MCF 10A (cell line): ENCODE measurements at regions not wholly inside any gene's neighbourhood (a gene's known extent, or its start where the extent isn't known, plus 50 kb on each side); places are given as distances from the start of the nearest gene placed in this dataset.

Experiments used
- BruUV-seq: library from RNA; stranded (reverse); fragments of 400-500 nt; replicated peaks from 2 replicates; lab custom pipeline; 2021; lab: Mats Ljungman, UMichigan
- CTCF ChIA-PET: fragments of 300-600 bp; sonication (Branson Sonifier 250); formaldehyde crosslinking; extraction: SDS; loops from one replicate; lab custom pipeline; 2021; ENCODE audit warnings: antibody characterized with exemption, inconsistent platforms; lab: Yijun Ruan, JAX
- POLR2A ChIA-PET: fragments of 300-600, 350-650 bp; sonication (Branson Sonifier 250); formaldehyde crosslinking; extraction: SDS; loops from one replicate; lab custom pipeline; 2020; ENCODE audit warnings: antibody characterized with exemption, inconsistent platforms; lab: Yijun Ruan, JAX
- DNase-seq: peaks from one replicate; pipeline ENCODE4 v3.0.0-alpha.2; 2018; ENCODE audit not compliant: unreplicated experiment
- H3K27ac Mint-ChIP-seq: one replicate; pipeline ENCODE4 v1.8.0; 2022; ENCODE audit warnings: mild to moderate bottlenecking, low read depth, mixed read lengths; ENCODE audit not compliant: unreplicated experiment
- H3K27me3 Mint-ChIP-seq: one replicate; pipeline ENCODE4 v1.8.0; 2022; ENCODE audit warnings: mixed read lengths; ENCODE audit not compliant: insufficient read depth, unreplicated experiment
- H3K36me3 Mint-ChIP-seq: one replicate; pipeline ENCODE4 v1.8.0; 2022; ENCODE audit warnings: mild to moderate bottlenecking, moderate library complexity, mixed read lengths; ENCODE audit not compliant: insufficient read depth, unreplicated experiment
- H3K4me1 Mint-ChIP-seq: one replicate; pipeline ENCODE4 v1.8.0; 2022; ENCODE audit warnings: mixed read lengths; ENCODE audit not compliant: insufficient read depth, unreplicated experiment
- H3K4me3 Mint-ChIP-seq: one replicate; pipeline ENCODE4 v1.8.0; 2022; ENCODE audit warnings: mild to moderate bottlenecking, moderate library complexity, mixed read lengths; ENCODE audit not compliant: unreplicated experiment
- H3K9me3 Mint-ChIP-seq: one replicate; pipeline ENCODE4 v1.8.0; 2022; ENCODE audit warnings: mixed read lengths; ENCODE audit not compliant: unreplicated experiment
- intact Hi-C: fragments of 100-400 bp; cut with micrococcal nuclease; formaldehyde crosslinking; loops from 2 replicates; pipeline ENCODE4 v1.14.1; 2022
- TF ChIP-seq, protein P1 (sequence below): fragments of 200-600 bp; IDR thresholded peaks from one replicate; pipeline ENCODE4 v1.8.0; 2022; ENCODE audit warnings: antibody characterized with exemption, mild to moderate bottlenecking; ENCODE audit not compliant: unreplicated experiment

GRCh38 chr3:181354140-181354539 lies 357.6 kb upstream of the SOX2 start:
- POLR2A ChIA-PET, result no interaction called here
- TF ChIP-seq, protein P1, sequence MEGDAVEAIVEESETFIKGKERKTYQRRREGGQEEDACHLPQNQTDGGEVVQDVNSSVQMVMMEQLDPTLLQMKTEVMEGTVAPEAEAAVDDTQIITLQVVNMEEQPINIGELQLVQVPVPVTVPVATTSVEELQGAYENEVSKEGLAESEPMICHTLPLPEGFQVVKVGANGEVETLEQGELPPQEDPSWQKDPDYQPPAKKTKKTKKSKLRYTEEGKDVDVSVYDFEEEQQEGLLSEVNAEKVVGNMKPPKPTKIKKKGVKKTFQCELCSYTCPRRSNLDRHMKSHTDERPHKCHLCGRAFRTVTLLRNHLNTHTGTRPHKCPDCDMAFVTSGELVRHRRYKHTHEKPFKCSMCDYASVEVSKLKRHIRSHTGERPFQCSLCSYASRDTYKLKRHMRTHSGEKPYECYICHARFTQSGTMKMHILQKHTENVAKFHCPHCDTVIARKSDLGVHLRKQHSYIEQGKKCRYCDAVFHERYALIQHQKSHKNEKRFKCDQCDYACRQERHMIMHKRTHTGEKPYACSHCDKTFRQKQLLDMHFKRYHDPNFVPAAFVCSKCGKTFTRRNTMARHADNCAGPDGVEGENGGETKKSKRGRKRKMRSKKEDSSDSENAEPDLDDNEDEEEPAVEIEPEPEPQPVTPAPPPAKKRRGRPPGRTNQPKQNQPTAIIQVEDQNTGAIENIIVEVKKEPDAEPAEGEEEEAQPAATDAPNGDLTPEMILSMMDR, result no peak
- Mint-ChIP-seq H3K4me1 (peaks cover 6% of the 10 kb centered on the region), H3K27me3 (peaks cover 10% of the 10 kb centered on the region), H3K27ac (no peak overlapping the region), H3K9me3 (no peaks in the 10 kb centered on the region), H3K36me3 (no peaks in the 10 kb centered on the region), H3K4me3 (no peak overlapping the region)
- intact Hi-C loops, result no loop called here
- no peak for DNase-seq
- no TSS peak for BruUV-seq
- CTCF ChIA-PET, result interaction anchor here (0.6 to 1.7 kb wide), 2 partner anchors 304 to 348 kb away, joined by 3 to 5 read pairs; no protein-coding TSS in a partner anchor

GRCh38 chr3:181344331-181344730 lies 354.8 kb upstream of the DNAJC19 start:
- H3K4me3 Mint-ChIP-seq, result no peak overlapping the region
- no peaks in the 10 kb centered on the region for H3K4me1 Mint-ChIP-seq
- H3K36me3 Mint-ChIP-seq, result no peaks in the 10 kb centered on the region
- BruUV-seq, result no TSS peak
- H3K27me3 Mint-ChIP-seq, result no peaks in the 10 kb centered on the region
- POLR2A ChIA-PET, result no interaction called here
- H3K27ac Mint-ChIP-seq, result no peak overlapping the region
- TF ChIP-seq, protein P1, result no peak
- intact Hi-C loops, result no loop called here
- H3K9me3 Mint-ChIP-seq, result no peaks in the 10 kb centered on the region
- DNase-seq, result no peak
- CTCF ChIA-PET, result interaction anchor here (0.7 to 1.2 kb wide), 2 partner anchors 18 to 88 kb away, joined by 3 read pairs; no protein-coding TSS in a partner anchor

DNA sequence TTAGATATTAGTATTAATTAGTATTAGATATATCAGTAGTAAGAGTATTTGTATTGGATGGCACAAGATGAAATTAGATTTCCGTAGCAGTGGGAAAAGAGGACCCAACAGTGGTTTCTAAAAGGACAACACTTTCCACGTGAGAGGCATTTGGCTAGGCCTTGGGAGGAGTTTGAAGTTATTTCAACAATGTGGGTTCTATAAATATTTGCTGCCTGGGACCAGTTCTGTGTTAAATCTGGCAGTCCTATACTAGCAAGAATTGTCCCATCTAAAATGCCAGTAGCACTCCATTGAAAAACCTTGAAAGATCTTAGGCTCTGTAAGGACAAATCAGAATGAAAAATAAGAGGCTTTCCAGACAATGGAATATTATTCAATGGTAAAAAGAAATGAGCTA lies 347.1 kb upstream of the DNAJC19 start:
- Mint-ChIP-seq H3K4me3 (no peak overlapping the region), H3K27me3 (no peaks in the 10 kb centered on the region), H3K4me1 (no peaks in the 10 kb centered on the region), H3K9me3 (no peaks in the 10 kb centered on the region), H3K36me3 (no peaks in the 10 kb centered on the region), H3K27ac (no peak overlapping the region)
- ChIA-PET CTCF (interaction anchor here (1.1 to 2.7 kb wide), 2 partner anchors 10 to 365 kb away, joined by 6 to 13 read pairs; no protein-coding TSS in a partner anchor), POLR2A (no interaction called here)
- TF ChIP-seq, protein P1, result no peak
- DNase-seq, result no peak
- intact Hi-C loops, result loop anchor here (10.0 kb wide), 1 partner anchor 208 kb away; no protein-coding TSS in a partner anchor
- BruUV-seq, result no TSS peak

GRCh38 chr3:181333394-181333793 lies 343.9 kb upstream of the DNAJC19 start:
- intact Hi-C loops, result loop anchor here (10.0 kb wide), 1 partner anchor 211 kb away; no protein-coding TSS in a partner anchor
- ChIA-PET CTCF (interaction anchor here (1.5 kb wide), 1 partner anchor 368 kb away, joined by 4 read pairs; no protein-coding TSS in a partner anchor), POLR2A (no interaction called here)
- TF ChIP-seq, protein P1, result no peak
- H3K36me3 Mint-ChIP-seq, result no peaks in the 10 kb centered on the region
- H3K4me3 Mint-ChIP-seq, result no peak overlapping the region
- no peaks in the 10 kb centered on the region for H3K9me3 Mint-ChIP-seq
- BruUV-seq, result no TSS peak
- H3K4me1 Mint-ChIP-seq, result no peaks in the 10 kb centered on the region
- no peak overlapping the region for H3K27ac Mint-ChIP-seq
- no peak for DNase-seq
- no peaks in the 10 kb centered on the region for H3K27me3 Mint-ChIP-seq
